K562 (cell line): ENCODE measurements at regions not wholly inside any gene's neighbourhood (a gene's known extent, or its start where the extent isn't known, plus 50 kb on each side); places are given as distances from the start of the nearest gene placed in this dataset.

Source experiments
- ATAC-seq: fragments of 200-7000 bp; cut with Tn5 transposase; 3 replicates; pipeline ENCODE4 v1.9.1; 2020; ENCODE audit warnings: moderate library complexity
- BruUV-seq: library from RNA; stranded (reverse); fragments of 400-500 nt; replicated peaks from 2 replicates; lab custom pipeline; 2021; lab: Mats Ljungman, UMichigan
- CTCF ChIA-PET: fragments of 300-600 bp; formaldehyde crosslinking; extraction: SDS; loops from one replicate; lab custom pipeline; 2021; ENCODE audit warnings: low intra/inter-chr PET ratio; lab: Yijun Ruan, JAX
- POLR2A ChIA-PET: fragments of 300-600, 350-650 bp; sonication (Branson Sonifier 250); formaldehyde crosslinking; extraction: SDS; loops from one replicate; lab custom pipeline; 2021; ENCODE audit warnings: antibody characterized with exemption, inconsistent platforms; lab: Yijun Ruan, JAX
- DNase-seq, 4 experiments: peaks; one replicate each; pipeline versions ENCODE4 v3.0.0 to v3.0.0-alpha.2; 2011 to 2018; ENCODE audit warnings: low spot score in 3 of 4, mixed read lengths in 3 of 4; ENCODE audit errors: extremely low read depth in 1 of 4
- FAIRE-seq: peaks from 2 replicates; lab custom pipeline; 2011; peaks lifted over from hg19 to GRCh38; lab: Jason Lieb, UNC
- H2AFZ ChIP-seq: 2 replicates; pipeline ENCODE4 v1.6.0; 2011; ENCODE audit warnings: low read depth, low read length, control low read depth, inconsistent platforms
- H3K27ac ChIP-seq: fragments of 200-600 bp; 3 replicates; pipeline ENCODE4 v1.8.0; 2011; ENCODE audit warnings: low read depth, mild to moderate bottlenecking, control low read depth, inconsistent platforms, low read length, moderate library complexity, mixed read lengths; ENCODE audit errors: extremely low read depth
- H3K27me3 ChIP-seq, 2 experiments: fragments of 300-600 bp in 1 of 2; 2 replicates in 1 of 2; 3 replicates in 1 of 2; pipeline versions ENCODE4 v1.6.0 to v1.8.0; 2011; ENCODE audit warnings: inconsistent platforms in 2 of 2, low read length in 2 of 2, mild to moderate bottlenecking in 1 of 2, mixed read lengths in 1 of 2, moderate library complexity in 1 of 2; ENCODE audit not compliant: control insufficient read depth in 2 of 2, insufficient read depth in 2 of 2
- H3K36me3 ChIP-seq: fragments of 300-600 bp; 3 replicates; pipeline ENCODE4 v1.8.0; 2011; ENCODE audit warnings: mild to moderate bottlenecking, low read length, inconsistent platforms; ENCODE audit not compliant: control insufficient read depth, insufficient read depth
- H3K4me1 ChIP-seq, 2 experiments: fragments of 200-600 bp in 1 of 2; replicated peaks in 1 of 2; 2 replicates in 1 of 2; 3 replicates in 1 of 2; pipeline versions ENCODE4 v1.5.1 to v1.8.0; 2011; ENCODE audit warnings: inconsistent platforms in 2 of 2, low read length in 2 of 2, mild to moderate bottlenecking in 1 of 2, mixed read lengths in 1 of 2, moderate library complexity in 1 of 2; ENCODE audit not compliant: control insufficient read depth in 2 of 2, insufficient read depth in 2 of 2
- H3K4me2 ChIP-seq: 2 replicates; pipeline ENCODE4 v1.6.1; 2011; ENCODE audit warnings: low read length, control low read depth, inconsistent platforms, mixed read lengths; ENCODE audit not compliant: insufficient read depth
- H3K4me3 ChIP-seq: fragments of 200-600 bp; sonication (generic), shearing (Covaris generic); 2 replicates; pipeline ENCODE4 v1.5.1; 2016; ENCODE audit warnings: control low read depth, inconsistent platforms
- H3K79me2 ChIP-seq: fragments of 200-600 bp; 3 replicates; pipeline ENCODE4 v1.8.0; 2011; ENCODE audit warnings: low read length, inconsistent platforms; ENCODE audit not compliant: control insufficient read depth, insufficient read depth
- H3K9ac ChIP-seq, 2 experiments: 2 replicates each; pipeline versions ENCODE4 v1.6.0 to v1.6.1; 2011; ENCODE audit warnings: low read depth in 2 of 2, low read length in 2 of 2, control low read depth in 1 of 2, inconsistent platforms in 1 of 2, mild to moderate bottlenecking in 1 of 2, mixed read lengths in 1 of 2; ENCODE audit not compliant: insufficient read depth in 1 of 2
- H3K9me1 ChIP-seq: one replicate; pipeline ENCODE4 v1.6.0; 2011; ENCODE audit warnings: inconsistent platforms, mild to moderate bottlenecking, low read length, moderate library complexity; ENCODE audit not compliant: control insufficient read depth, insufficient read depth
- H3K9me3 ChIP-seq: replicated peaks from 2 replicates; pipeline ENCODE4 v1.5.1; 2011; ENCODE audit warnings: low read depth, low read length, inconsistent platforms; ENCODE audit not compliant: control insufficient read depth, insufficient read depth
- H4K20me1 ChIP-seq: replicated peaks from 2 replicates; pipeline ENCODE4 v1.6.1; 2011; ENCODE audit warnings: low read length, inconsistent platforms, mixed read lengths; ENCODE audit not compliant: control insufficient read depth, insufficient read depth
- AFF1 ChIP-seq, 2 experiments: fragments of 450-650 bp; IDR thresholded peaks; 2 replicates each; pipeline ENCODE4 v1.6.1; 2018; ENCODE audit warnings: mild to moderate bottlenecking in 2 of 2, low read depth in 1 of 2; ENCODE audit not compliant: partially characterized antibody in 2 of 2
- ARID2 ChIP-seq: fragments of 450-650 bp; IDR thresholded peaks from 2 replicates; pipeline ENCODE4 v1.6.1; 2017; ENCODE audit warnings: antibody characterized with exemption, mild to moderate bottlenecking
- BCL6 ChIP-seq: fragments of 250-450 bp; sonication (Bioruptor Pico); IDR thresholded peaks from 2 replicates; pipeline ENCODE4 v1.4.0; 2020
- CAMTA2 ChIP-seq: fragments of 250-450 bp; sonication (Bioruptor Pico); conservative IDR thresholded peaks from 2 replicates; pipeline ENCODE4 v1.5.1; 2022
- FOXK1 ChIP-seq: sonication (generic); formaldehyde crosslinking; IDR thresholded peaks from 2 replicates; pipeline ENCODE4 v1.8.0; 2022; ENCODE audit warnings: missing genetic modification reagents, mild to moderate bottlenecking, borderline replicate concordance
- IRF2 ChIP-seq: sonication (generic); formaldehyde crosslinking; IDR thresholded peaks from 2 replicates; pipeline ENCODE4 v1.8.1; 2022; ENCODE audit warnings: mild to moderate bottlenecking, missing genetic modification reagents
- KAT7 ChIP-seq: sonication (generic); formaldehyde crosslinking; IDR thresholded peaks from 2 replicates; pipeline ENCODE4 v1.8.0; 2022; ENCODE audit warnings: missing genetic modification reagents, mild to moderate bottlenecking, borderline replicate concordance
- LEF1 ChIP-seq: fragments of 450-650 bp; IDR thresholded peaks from 2 replicates; pipeline ENCODE4 v1.6.1; 2016; ENCODE audit warnings: mild to moderate bottlenecking
- MXD1 ChIP-seq: fragments of 250-450 bp; sonication (Bioruptor Pico); IDR thresholded peaks from 2 replicates; pipeline ENCODE4 v1.8.0; 2021; ENCODE audit warnings: borderline replicate concordance, mild to moderate bottlenecking, moderate library complexity; ENCODE audit not compliant: poor library complexity, severe bottlenecking
- SIX5 ChIP-seq, 2 experiments: IDR thresholded peaks; 2 replicates each; pipeline ENCODE4 v1.6.1; 2011; ENCODE audit warnings: low read length in 2 of 2, borderline replicate concordance in 1 of 2, low read depth in 1 of 2, mild to moderate bottlenecking in 1 of 2, moderate library complexity in 1 of 2; ENCODE audit not compliant: insufficient read depth in 1 of 2
- XRCC3 ChIP-seq: fragments of 450-650 bp; IDR thresholded peaks from 2 replicates; pipeline ENCODE4 v1.6.1; 2017; ENCODE audit warnings: mild to moderate bottlenecking, moderate library complexity
- XRCC5 ChIP-seq: fragments of 200-400 bp; formaldehyde crosslinking; IDR thresholded peaks from 2 replicates; pipeline ENCODE4 v1.6.1; 2017; ENCODE audit warnings: low read depth, mild to moderate bottlenecking, low read length
- ZNF239 ChIP-seq: fragments of 250-450 bp; sonication (Bioruptor Pico); IDR thresholded peaks from 2 replicates; pipeline ENCODE4 v1.4.0; 2020; ENCODE audit warnings: mild to moderate bottlenecking
- ZNF24 ChIP-seq: fragments of 450-650 bp; IDR thresholded peaks from 2 replicates; pipeline ENCODE4 v1.6.1; 2016
- ZNF511 ChIP-seq: sonication (generic); formaldehyde crosslinking; IDR thresholded peaks from 2 replicates; pipeline ENCODE4 v1.8.0; 2022; ENCODE audit warnings: mild to moderate bottlenecking, missing genetic modification reagents
- ZNF766 ChIP-seq: fragments of 200-800 bp; sonication (Bioruptor generic); conservative IDR thresholded peaks from 2 replicates; pipeline ENCODE4 v1.6.1; 2016; ENCODE audit warnings: missing genetic modification characterization, missing compliant biosample characterization
- WGBS: fragments of 100-300 bp; shearing (Covaris generic); methylation state at CpG from one replicate; pipeline ENCODE4 v1.1.6; 2016; ENCODE audit warnings: low coverage, mixed read lengths; ENCODE audit not compliant: insufficient coverage; ENCODE audit errors: missing lambda C conversion rate; 5-methylcytosine and 5-hydroxymethylcytosine counted together
- in situ Hi-C: fragments of 300-500 bp; cut with MboI; formaldehyde crosslinking; loops from 4 replicates; pipeline ENCODE4 v1.15.0; 2018; ENCODE audit warnings: inconsistent platforms, mixed read lengths
- intact Hi-C: fragments of 100-400 bp; cut with micrococcal nuclease; formaldehyde crosslinking; loops from 2 replicates; pipeline ENCODE4 v1.14.2; 2022

GRCh38 chr4:62359441-62360155 lies 1159.5 kb downstream of the ADGRL3 start (continued):
- TF ChIP-seq XRCC5 (no peak), AFF1 (IDR thresholded peaks at IDR 0.05; ENCODE audit: low read depth in 1 of 2, partially characterized antibody in 2 of 2) (no peak), FOXK1 (CRISPR knock-in tag) (no peak)

GRCh38 chr4:62344915-62345314 lies 1144.8 kb downstream of the ADGRL3 start:
- WGBS = 0% methylated on average over 4 of the region's 4 CpGs
- intact Hi-C loops (no loop called here), in situ Hi-C loops (no loop called here)
- Histone ChIP-seq H3K79me2 (no peaks in the 10 kb centered on the region), H3K9me3 (0 out of 2 replicates have a peak, but pooled peaks cover 2% of the 10 kb centered on the region), H3K27ac (no peak overlapping the region), H3K9ac (no peak overlapping the region), H3K4me1 (no peaks in the 10 kb centered on the region), H4K20me1 (no peaks in the 10 kb centered on the region), H3K4me3 (no peak overlapping the region), H3K27me3 (no peaks in the 10 kb centered on the region), H3K9me1 (no peaks in the 10 kb centered on the region), H3K4me2 (no peak overlapping the region), H3K36me3 (no peaks in the 10 kb centered on the region), H2AFZ (no peak overlapping the region)
- ChIA-PET CTCF (no interaction called here), POLR2A (no interaction called here)
- no TSS peak for BruUV-seq
- DNase-seq (no peak), ATAC-seq (no peak), FAIRE-seq (no peak)
- TF ChIP-seq ZNF766 (CRISPR knock-in tag) (no peak), ARID2 (no peak), XRCC3 (no peak), CAMTA2 (CRISPR knock-in tag) (no peak), LEF1 (no peak), BCL6 (no peak), KAT7 (no peak), ZNF239 (no peak), SIX5 (IDR thresholded peaks at IDR 0.05; ENCODE audit: borderline replicate concordance in 1 of 2, insufficient read depth in 1 of 2, low read depth in 1 of 2, low read length in 2 of 2) (no peak), MXD1 (CRISPR knock-in tag) (no peak), IRF2 (CRISPR knock-in tag) (no peak), ZNF511 (CRISPR knock-in tag) (no peak), ZNF24 (no peak)
